PFSK-1 (cell line): ENCODE measurements at regions not wholly inside any gene's neighbourhood (a gene's known extent, or its start where the extent isn't known, plus 50 kb on each side); places are given as distances from the start of the nearest gene placed in this dataset.

Experiments used
- POLR2AphosphoS5 ChIP-seq: IDR thresholded peaks from 2 replicates; pipeline ENCODE4 v1.6.1; 2012; ENCODE audit warnings: low read depth, mild to moderate bottlenecking, control low read depth, low read length, moderate library complexity
- SIN3A ChIP-seq: IDR thresholded peaks from 2 replicates; pipeline ENCODE4 v1.6.1; 2012; ENCODE audit warnings: mild to moderate bottlenecking, low read length, moderate library complexity, borderline replicate concordance; ENCODE audit not compliant: insufficient read depth

DNA sequence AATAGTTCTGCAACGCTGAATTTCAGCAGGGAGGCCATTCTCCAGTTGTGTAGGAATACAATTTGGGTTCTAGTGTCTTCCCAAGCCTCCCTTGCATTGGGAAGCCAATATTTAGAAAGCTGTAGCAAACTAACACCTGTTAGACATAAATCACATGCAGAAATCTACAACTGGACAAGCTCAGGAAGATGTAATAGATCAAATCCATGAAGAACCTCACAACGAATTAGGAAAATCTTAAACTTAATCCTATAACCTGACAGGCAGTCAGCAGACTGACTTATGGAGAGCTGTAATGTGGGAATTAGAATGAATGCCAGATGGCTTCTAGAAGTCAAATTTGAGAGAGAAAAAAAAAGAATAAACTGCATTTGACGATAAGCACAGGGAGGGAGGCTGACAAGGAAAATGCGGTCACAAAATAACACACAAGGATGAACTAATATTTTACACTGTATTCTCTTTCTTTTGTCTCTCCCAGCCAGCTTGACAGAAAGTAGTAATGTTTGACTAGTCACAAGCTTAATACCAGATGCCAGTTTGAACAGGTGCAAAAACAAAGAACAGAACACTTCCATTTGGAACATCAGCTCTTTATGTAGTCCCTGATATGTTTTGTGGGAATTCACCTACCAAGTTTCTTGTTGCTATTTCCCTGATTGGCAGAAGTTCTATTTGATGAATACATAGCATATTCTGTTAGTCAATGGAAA is 50.8 kb upstream of the FANCL start:
- TF ChIP-seq SIN3A (no peak), POLR2AphosphoS5 (no peak)
